ENCODE measurements at regions not wholly inside any gene's neighbourhood (a gene's known extent, or its start where the extent isn't known, plus 50 kb on each side); places are given as distances from the start of the nearest gene placed in this dataset.

DNA sequence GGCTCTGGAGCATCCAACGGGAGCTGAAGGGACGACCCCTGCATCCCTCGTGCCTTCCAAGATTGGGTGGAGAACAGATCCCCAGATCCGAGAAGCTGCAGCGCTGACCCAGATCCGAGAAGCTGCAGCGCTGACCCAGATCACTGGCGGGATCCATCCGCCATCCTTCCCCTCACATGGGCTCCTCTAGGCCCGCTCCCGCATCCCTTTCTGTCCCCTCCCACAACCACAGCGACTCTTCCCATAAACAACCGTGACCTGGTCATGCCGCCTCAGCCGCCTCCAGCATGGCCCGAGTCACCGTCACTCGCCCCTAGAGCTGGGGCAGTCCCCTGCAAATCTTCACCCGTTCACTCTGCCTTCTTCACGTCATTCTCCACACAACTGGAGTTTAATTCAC lies 124.9 kb downstream of the UTP18 start:
- TF ChIP-seq, protein P1, sequence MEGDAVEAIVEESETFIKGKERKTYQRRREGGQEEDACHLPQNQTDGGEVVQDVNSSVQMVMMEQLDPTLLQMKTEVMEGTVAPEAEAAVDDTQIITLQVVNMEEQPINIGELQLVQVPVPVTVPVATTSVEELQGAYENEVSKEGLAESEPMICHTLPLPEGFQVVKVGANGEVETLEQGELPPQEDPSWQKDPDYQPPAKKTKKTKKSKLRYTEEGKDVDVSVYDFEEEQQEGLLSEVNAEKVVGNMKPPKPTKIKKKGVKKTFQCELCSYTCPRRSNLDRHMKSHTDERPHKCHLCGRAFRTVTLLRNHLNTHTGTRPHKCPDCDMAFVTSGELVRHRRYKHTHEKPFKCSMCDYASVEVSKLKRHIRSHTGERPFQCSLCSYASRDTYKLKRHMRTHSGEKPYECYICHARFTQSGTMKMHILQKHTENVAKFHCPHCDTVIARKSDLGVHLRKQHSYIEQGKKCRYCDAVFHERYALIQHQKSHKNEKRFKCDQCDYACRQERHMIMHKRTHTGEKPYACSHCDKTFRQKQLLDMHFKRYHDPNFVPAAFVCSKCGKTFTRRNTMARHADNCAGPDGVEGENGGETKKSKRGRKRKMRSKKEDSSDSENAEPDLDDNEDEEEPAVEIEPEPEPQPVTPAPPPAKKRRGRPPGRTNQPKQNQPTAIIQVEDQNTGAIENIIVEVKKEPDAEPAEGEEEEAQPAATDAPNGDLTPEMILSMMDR (IDR thresholded peaks at IDR 0.05 in 8 of 11, conservative IDR thresholded peaks at IDR 0.05 in 3 of 11), result no peak
- TF ChIP-seq POLR2AphosphoS5 (IDR thresholded peaks at IDR 0.05) (no peak), POLR2A (IDR thresholded peaks at IDR 0.05) (no peak)

Measured in spleen (tissue), 7 donors.